Astrocyte (in vitro differentiated cells and primary cell): ENCODE measurements at regions not wholly inside any gene's neighbourhood (a gene's known extent, or its start where the extent isn't known, plus 50 kb on each side); places are given as distances from the start of the nearest gene placed in this dataset.

ENCODE experiments used
- EZH2 ChIP-seq: IDR thresholded peaks from 2 replicates; pipeline ENCODE4 v1.6.1; 2012; ENCODE audit warnings: mild to moderate bottlenecking, low read length, inconsistent platforms; ENCODE audit not compliant: insufficient read depth
- TF ChIP-seq, protein P1 (sequence below): IDR thresholded peaks from 2 replicates; pipeline ENCODE4 v1.5.1; 2011; ENCODE audit warnings: low read depth, mild to moderate bottlenecking, inconsistent platforms, low read length, moderate library complexity; ENCODE audit not compliant: insufficient read depth

DNA sequence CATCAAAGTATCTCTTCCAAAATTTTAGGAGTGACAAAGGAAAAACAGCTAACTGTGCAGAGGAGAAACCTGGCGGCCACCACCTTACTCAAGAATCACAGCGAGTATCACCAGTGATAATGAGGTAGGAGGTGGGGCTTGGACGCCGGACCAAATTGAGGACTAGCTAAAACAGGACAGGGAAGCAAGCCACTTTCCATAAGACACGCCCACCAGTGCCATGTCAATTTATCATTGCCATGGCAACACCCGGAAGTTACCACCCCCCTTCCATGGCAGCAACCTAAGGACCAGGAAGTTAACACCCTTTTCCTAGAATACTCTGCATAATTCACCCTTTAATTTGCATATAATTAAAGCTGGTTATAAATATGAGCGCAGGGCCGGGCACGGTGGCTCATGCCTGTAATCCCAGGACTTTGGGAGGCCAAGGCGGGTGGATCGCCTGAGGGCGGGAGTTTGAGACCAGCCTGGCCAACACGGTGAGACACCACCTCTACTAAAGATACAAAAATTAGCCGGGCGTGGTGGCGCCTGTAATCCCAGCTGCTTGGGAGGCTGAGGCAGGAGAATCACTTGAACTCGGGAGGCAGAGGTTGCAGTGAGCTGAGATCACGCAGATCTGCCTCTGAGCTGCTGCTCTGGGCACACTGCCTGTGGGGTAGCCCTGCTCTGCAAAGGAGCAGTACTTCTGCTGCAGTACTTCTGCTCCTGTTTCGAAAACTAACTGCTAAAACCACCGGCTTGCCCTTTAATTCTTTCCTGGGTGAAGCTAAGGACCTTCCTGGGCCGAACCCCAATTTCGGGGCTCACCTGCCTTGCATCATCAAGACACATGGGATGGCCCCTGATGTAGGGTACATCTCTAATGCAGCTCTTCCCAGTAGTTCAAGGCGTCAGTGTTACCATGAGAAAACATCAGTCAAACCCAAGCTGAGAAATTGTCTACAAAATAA, 116.7 kb downstream of the HMX1 start:
- TF ChIP-seq EZH2, result no peak
- TF ChIP-seq, protein P1, sequence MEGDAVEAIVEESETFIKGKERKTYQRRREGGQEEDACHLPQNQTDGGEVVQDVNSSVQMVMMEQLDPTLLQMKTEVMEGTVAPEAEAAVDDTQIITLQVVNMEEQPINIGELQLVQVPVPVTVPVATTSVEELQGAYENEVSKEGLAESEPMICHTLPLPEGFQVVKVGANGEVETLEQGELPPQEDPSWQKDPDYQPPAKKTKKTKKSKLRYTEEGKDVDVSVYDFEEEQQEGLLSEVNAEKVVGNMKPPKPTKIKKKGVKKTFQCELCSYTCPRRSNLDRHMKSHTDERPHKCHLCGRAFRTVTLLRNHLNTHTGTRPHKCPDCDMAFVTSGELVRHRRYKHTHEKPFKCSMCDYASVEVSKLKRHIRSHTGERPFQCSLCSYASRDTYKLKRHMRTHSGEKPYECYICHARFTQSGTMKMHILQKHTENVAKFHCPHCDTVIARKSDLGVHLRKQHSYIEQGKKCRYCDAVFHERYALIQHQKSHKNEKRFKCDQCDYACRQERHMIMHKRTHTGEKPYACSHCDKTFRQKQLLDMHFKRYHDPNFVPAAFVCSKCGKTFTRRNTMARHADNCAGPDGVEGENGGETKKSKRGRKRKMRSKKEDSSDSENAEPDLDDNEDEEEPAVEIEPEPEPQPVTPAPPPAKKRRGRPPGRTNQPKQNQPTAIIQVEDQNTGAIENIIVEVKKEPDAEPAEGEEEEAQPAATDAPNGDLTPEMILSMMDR, result no peak
